NCI-H774 (cell line): ENCODE measurements at regions not wholly inside any gene's neighbourhood (a gene's known extent, or its start where the extent isn't known, plus 50 kb on each side); places are given as distances from the start of the nearest gene placed in this dataset.

Experiments used
- DNase-seq: peaks from one replicate; lab custom pipeline; 2025; lab: John Stamatoyannopoulos, UW

DNA sequence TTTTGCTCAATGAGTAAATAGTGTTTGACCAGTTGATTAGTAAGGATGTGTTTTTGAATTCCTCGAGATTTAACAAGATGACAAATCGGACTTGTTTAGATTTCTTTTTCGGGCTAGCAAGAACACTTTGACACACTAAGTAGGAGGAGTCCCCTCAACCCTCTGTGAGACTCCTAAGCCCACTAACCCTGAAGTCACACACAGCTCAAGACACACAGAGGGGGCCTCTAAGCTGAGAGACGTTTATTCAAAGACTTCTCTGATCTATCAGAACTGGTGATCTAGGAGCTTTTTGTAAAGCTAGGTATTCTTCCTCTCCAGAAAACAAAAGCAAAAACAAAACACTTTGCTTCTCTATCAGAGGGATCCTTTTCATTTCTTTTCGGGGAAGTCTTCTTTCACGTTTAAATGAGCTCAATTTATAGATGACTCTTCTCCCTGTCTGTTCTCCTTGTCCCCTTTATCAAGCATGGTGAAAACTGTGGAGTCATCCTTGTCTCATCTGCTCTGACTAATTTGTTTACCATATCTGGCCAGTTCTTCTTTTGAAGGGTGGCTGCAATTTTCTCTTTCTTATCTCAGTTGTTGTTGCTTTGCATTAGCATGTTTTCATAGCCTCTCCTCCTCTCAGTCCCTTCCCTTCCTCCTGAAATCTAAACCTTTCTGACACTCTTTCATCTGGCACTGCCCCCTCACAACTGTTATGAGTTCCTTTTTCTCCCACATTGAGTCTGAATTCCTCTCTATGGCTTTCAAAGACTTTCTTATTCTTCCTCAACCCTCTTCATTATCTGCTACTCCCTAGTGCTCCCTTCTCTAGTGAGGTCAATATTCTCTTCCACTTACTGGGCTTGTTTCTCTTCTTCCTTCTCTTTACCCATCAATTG, 68.5 kb upstream of the RAI14 start:
- no peak for DNase-seq

- no peak for DNase-seq
Observed at GRCh38 chr5:34589832-34590231, 66.3 kb upstream of the RAI14 start.

DNA sequence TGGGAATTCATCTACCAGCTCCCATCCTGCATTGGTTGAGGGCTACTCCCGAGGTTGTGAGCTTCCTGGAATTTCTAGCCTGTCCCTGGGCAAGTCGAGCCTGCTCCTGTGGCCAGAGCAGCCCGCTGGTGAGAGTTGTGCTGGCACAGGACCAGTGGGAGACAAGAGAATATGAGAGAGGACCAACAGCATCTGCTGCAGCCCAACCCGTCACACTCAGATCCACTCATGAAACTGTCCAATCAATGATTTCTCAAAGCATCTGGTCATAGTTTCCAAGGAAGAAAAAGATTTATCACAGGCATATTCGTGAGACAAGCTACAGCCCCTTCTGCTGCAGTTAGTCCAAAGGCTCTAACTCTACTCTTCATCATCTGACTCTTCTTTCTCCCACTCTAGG, 64.4 kb upstream of the RAI14 start:
- DNase-seq: no peak

DNA sequence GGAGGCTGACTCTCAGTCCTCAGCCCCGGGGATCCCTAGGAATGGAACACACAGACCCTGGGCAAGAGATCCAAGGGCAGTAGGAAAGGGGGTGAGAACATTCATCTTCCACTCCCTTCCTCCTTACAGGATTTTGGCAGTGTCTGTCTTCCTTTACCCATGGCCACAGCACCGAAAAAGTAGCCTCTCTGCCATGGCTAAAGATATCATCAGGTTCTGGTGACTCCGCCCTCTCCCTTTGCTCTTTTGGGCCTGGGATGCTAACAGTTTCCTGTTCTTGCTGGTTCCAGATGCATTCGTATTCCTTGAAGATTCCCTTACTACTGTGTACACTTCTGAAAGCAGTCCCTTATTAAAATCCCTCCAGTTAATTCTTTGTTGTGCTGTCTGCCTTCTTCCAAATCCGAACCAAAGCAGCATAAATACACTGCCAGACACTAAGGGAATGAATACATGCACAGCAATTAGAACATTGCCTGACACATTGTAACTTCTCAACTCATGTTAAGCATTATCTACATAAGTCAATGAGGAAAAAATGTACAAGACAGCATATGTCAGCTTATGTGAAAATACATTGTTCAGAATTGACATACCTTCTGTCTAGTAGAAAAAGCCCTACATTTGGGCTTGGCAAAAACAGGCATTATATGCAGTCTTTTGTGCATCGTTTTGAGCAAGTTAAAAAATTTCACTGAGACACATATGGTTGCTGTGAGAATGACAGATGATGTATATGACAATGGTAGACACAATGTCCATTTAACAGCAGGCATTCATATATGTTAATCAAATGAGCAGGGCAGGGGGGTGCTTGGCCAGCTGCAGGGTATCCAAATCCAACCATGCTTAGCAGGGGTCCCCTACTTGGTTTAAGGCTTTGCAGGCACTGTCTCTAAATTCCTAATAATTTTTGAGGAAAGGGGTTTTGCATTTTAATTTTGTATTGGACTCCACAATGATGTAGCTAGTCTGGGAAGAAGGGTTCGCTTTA, 58.8 kb upstream of the RAI14 start:
- DNase-seq: no peak

DNA sequence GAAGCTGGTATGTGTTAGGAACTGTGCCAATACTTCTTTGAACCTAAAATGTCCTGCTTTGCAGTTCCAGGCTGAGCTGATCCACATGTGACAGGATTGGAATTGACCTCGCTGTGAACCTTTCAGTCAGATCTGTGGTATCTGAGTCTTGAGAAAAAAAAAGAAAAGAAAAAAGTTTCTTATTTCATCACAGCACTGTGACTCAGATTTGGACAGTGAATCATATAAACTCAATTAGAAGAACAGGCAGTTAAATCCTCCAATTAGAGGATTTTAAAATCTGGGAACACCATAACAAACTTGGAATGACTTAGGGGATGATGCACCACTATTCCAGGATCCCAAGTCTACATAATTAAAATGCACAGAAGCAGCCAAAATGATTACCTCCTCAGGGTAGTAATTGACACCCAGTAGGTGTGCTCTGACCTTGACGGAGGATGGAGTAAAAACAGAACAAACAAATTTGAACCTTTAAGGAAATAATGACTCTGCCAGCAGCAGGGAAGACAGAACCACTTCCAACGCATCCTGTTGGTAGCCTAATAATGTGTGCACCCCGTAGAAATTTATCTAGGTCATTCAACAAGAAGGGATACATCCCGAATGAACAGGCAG, 57.8 kb upstream of the RAI14 start:
- no peak for DNase-seq

DNA sequence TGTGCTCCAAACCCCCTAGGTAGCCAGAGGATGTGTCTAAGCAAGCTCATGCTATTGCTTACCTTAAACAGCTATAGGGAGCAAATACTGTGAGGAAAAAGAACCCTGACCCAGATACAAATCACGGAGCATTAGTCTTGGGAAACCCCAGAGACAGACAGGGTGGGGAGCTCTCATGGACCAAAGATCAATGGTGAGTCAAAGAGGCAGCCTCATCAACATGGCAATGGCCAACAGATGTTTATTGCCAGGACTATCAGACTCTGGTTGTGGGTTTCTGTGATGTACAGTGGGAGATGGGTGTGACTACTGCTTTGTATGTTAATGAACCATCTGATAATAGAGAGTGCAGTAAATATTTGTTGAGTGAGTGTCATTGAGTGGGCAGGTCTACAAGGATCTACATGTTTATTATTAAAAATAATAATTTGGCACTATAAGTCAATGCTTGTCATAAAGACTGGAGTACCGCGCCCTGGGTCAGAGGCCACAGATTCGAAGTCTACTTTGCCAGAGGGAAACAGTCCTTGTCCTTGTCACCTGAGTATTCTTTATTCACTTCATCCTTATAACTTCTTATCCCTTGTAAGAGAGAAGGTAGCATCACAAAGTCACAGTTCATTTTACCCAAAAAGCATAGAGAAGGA, 56.5 kb upstream of the RAI14 start:
- DNase-seq: no peak

GRCh38 chr5:34600118-34600493, 56.0 kb upstream of the RAI14 start:
- DNase-seq: no peak

DNA sequence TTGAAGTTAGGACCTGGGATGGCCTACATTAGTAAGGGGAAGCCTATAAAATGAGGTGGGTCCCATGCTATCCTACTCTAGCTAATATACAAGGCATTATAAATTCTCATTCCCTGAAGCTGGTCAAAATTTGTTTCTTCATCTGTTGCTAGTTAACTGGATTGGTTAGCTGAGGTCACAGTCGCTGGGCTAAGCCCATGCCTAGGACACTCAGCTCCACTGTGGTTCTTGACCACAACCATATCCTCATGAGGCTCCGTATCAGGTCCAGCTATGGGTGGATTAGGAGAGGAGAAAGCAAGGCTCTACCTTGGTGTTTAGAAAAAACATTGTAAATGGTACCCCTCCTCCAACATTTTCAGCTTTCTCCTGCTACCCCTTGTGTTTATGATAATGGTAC, 52.8 kb upstream of the RAI14 start:
- no peak for DNase-seq

GRCh38 chr5:34604119-34604675, 51.9 kb upstream of the RAI14 start:
- no peak for DNase-seq

DNA sequence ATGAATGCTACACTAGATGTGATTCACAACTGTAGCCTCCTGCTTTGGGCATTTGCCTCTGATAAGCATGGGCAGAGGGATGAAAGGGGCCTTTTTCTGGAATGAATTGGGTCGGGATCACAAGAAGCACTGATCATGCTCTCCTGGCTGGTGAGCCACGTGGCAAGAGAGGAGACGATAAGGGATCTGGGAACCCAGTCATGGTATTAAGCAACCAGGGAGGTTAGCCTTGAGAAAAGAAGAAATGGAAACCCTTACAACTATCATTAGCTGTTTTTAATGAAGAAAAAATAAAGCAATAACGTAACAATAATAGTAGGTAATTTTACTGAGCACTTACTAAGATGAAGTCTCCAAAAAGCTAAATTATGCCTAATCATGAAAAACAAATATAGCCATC, 50.0 kb upstream of the RAI14 start:
- DNase-seq: no peak
